HCT116 (cell line): ENCODE measurements at regions not wholly inside any gene's neighbourhood (a gene's known extent, or its start where the extent isn't known, plus 50 kb on each side); places are given as distances from the start of the nearest gene placed in this dataset.

Experiments used
- ATAC-seq: fragments of 200-7000 bp; cut with Tn5 transposase; 2 replicates; pipeline ENCODE4 v1.9.1; 2020; ENCODE audit warnings: mild to moderate bottlenecking, moderate library complexity
- BruUV-seq: library from RNA; stranded (reverse); fragments of 400-500 nt; replicated peaks from 2 replicates; lab custom pipeline; 2021; lab: Mats Ljungman, UMichigan
- CTCF ChIA-PET: fragments of 300-600 bp; sonication (Branson Sonifier 250); formaldehyde crosslinking; loops from one replicate; lab custom pipeline; 2021; ENCODE audit warnings: antibody characterized with exemption; lab: Charles Lee
- POLR2A ChIA-PET: fragments of 300-600, 350-600 bp; sonication (Branson Sonifier 250); formaldehyde crosslinking; loops from one replicate; lab custom pipeline; 2021; ENCODE audit warnings: antibody characterized with exemption; lab: Charles Lee
- RAD21 ChIA-PET, 2 experiments: fragments of 300-600 bp; sonication (Branson Sonifier 250); formaldehyde crosslinking; loops; one replicate each; lab custom pipeline; 2023; ENCODE audit warnings: low total read pairs in 2 of 2; ENCODE audit not compliant: uncharacterized antibody in 2 of 2, unreplicated experiment in 2 of 2, low non-redundant PET in 1 of 2; lab: Charles Lee
- DNase-seq: peaks from one replicate; pipeline ENCODE4 v3.0.0-alpha.2; 2010; ENCODE audit warnings: low read depth, low spot score
- H2AFZ ChIP-seq: fragments of 200-600 bp; shearing (Covaris generic), sonication (generic); 2 replicates; pipeline ENCODE4 v1.6.1; 2017; ENCODE audit warnings: low read depth, mixed run types, mixed read lengths, antibody characterized with exemption, low read length; ENCODE audit not compliant: poor library complexity, severe bottlenecking
- H3K27ac ChIP-seq: 2 replicates; pipeline ENCODE4 v1.5.1; 2012; ENCODE audit warnings: low read depth, low read length
- H3K27me3 ChIP-seq: fragments of 200-600 bp; sonication (generic); 2 replicates; pipeline ENCODE4 v1.6.1; 2016; ENCODE audit warnings: mixed run types, low read length, mixed read lengths; ENCODE audit not compliant: insufficient read depth
- H3K36me3 ChIP-seq, 2 experiments: fragments of 200-500 bp in 1 of 2; fragments of 200-600 bp in 1 of 2; sonication (Bioruptor generic) in 1 of 2; sonication (generic) in 1 of 2; 2 replicates each; pipeline versions ENCODE4 v1.5.1 to v1.6.1; 2014 to 2016; ENCODE audit warnings: low read length in 2 of 2, inconsistent platforms in 1 of 2, mixed read lengths in 1 of 2, mixed run types in 1 of 2; ENCODE audit not compliant: insufficient read depth in 2 of 2, control insufficient read depth in 1 of 2
- H3K4me1 ChIP-seq, 2 experiments: fragments of 200-600 bp in 1 of 2; sonication (generic) in 1 of 2; 2 replicates each; pipeline versions ENCODE4 v1.5.1 to v1.6.1; 2012 to 2017; ENCODE audit warnings: low read length in 2 of 2, inconsistent platforms in 1 of 2, mild to moderate bottlenecking in 1 of 2, mixed read lengths in 1 of 2, mixed run types in 1 of 2, moderate library complexity in 1 of 2; ENCODE audit not compliant: insufficient read depth in 2 of 2, control insufficient read depth in 1 of 2
- H3K4me2 ChIP-seq: fragments of 200-600 bp; sonication (generic); 2 replicates; pipeline ENCODE4 v1.6.1; 2017; ENCODE audit warnings: mixed run types, low read length, mixed read lengths
- H3K4me3 ChIP-seq, 2 experiments: fragments of 200-600 bp in 1 of 2; sonication (generic) in 1 of 2; replicated peaks in 1 of 2; 2 replicates each; pipeline ENCODE4 v1.5.1; 2011 to 2016; ENCODE audit warnings: low read length in 2 of 2, control low read depth in 1 of 2, low read depth in 1 of 2, mild to moderate bottlenecking in 1 of 2, mixed read lengths in 1 of 2, mixed run types in 1 of 2
- H3K79me2 ChIP-seq: fragments of 200-600 bp; sonication (generic); 2 replicates; pipeline ENCODE4 v1.6.1; 2017; ENCODE audit warnings: mild to moderate bottlenecking, mixed run types, low read length, moderate library complexity, mixed read lengths; ENCODE audit not compliant: insufficient read depth
- H3K9ac ChIP-seq: fragments of 200-600 bp; sonication (generic); 2 replicates; pipeline ENCODE4 v1.6.1; 2016; ENCODE audit warnings: low read length, mixed read lengths
- H3K9me2 ChIP-seq: fragments of 200-600 bp; sonication (generic), shearing (Covaris generic); 2 replicates; pipeline ENCODE4 v1.6.1; 2017; ENCODE audit warnings: mixed run types, mild to moderate bottlenecking, moderate library complexity; ENCODE audit not compliant: insufficient read depth
- H3K9me3 ChIP-seq, 2 experiments: fragments of 200-500 bp in 1 of 2; fragments of 200-600 bp in 1 of 2; sonication (Bioruptor generic) in 1 of 2; sonication (generic) in 1 of 2; 2 replicates each; pipeline ENCODE4 v1.6.1; 2014 to 2017; ENCODE audit warnings: low read length in 2 of 2, mixed read lengths in 2 of 2, inconsistent platforms in 1 of 2, low read depth in 1 of 2, mild to moderate bottlenecking in 1 of 2, mixed run types in 1 of 2, moderate library complexity in 1 of 2; ENCODE audit not compliant: control insufficient read depth in 1 of 2, insufficient read depth in 1 of 2
- H4K20me1 ChIP-seq: fragments of 200-600 bp; sonication (generic), shearing (Covaris generic); 2 replicates; pipeline ENCODE4 v1.6.1; 2017; ENCODE audit warnings: mixed run types, mild to moderate bottlenecking, moderate library complexity; ENCODE audit not compliant: insufficient read depth
- CBX3 ChIP-seq: IDR thresholded peaks from 2 replicates; pipeline ENCODE4 v1.6.1; 2012; ENCODE audit warnings: low read depth
- EGR1 ChIP-seq: IDR thresholded peaks from 2 replicates; pipeline ENCODE4 v1.6.1; 2012; ENCODE audit warnings: low read depth
- EZH2phosphoT487 ChIP-seq: fragments of 200-600 bp; IDR thresholded peaks from 2 replicates; pipeline ENCODE4 v1.6.1; 2018; ENCODE audit warnings: antibody characterized with exemption, borderline replicate concordance
- FOSL1 ChIP-seq: IDR thresholded peaks from 2 replicates; pipeline ENCODE4 v1.6.1; 2012; ENCODE audit warnings: low read depth
- JUND ChIP-seq: IDR thresholded peaks from 2 replicates; pipeline ENCODE4 v1.6.1; 2012
- POLR2A ChIP-seq: IDR thresholded peaks from 2 replicates; pipeline ENCODE4 v1.7.0; 2011; ENCODE audit warnings: borderline replicate concordance; ENCODE audit not compliant: insufficient read depth, insufficient read length; ENCODE audit errors: extremely low read depth
- POLR2AphosphoS5 ChIP-seq: IDR thresholded peaks from 2 replicates; pipeline ENCODE4 v1.6.1; 2011; ENCODE audit warnings: mild to moderate bottlenecking, low read depth, low read length, moderate library complexity
- SIN3A ChIP-seq: IDR thresholded peaks from 2 replicates; pipeline ENCODE4 v1.6.1; 2012; ENCODE audit warnings: low read depth
- SRF ChIP-seq: IDR thresholded peaks from 2 replicates; pipeline ENCODE4 v1.6.1; 2012; ENCODE audit warnings: low read depth
- TCF7L2 ChIP-seq: IDR thresholded peaks from 2 replicates; pipeline ENCODE4 v1.7.0; 2011; ENCODE audit warnings: borderline replicate concordance, inconsistent platforms; ENCODE audit not compliant: insufficient read depth, insufficient read length; ENCODE audit errors: extremely low read depth
- YY1 ChIP-seq: IDR thresholded peaks from 2 replicates; pipeline ENCODE4 v1.6.1; 2011; ENCODE audit warnings: low read length, low read depth, moderate library complexity, mild to moderate bottlenecking; ENCODE audit not compliant: insufficient replicate concordance; ENCODE audit errors: extremely low read depth
- ZFX ChIP-seq: fragments of 450-650 bp; IDR thresholded peaks from 2 replicates; pipeline ENCODE4 v1.6.1; 2017
- ZNF274 ChIP-seq: fragments of 200-500 bp; sonication (Bioruptor generic); IDR thresholded peaks from 2 replicates; pipeline ENCODE4 v1.6.1; 2014; ENCODE audit warnings: mild to moderate bottlenecking, low read depth, low read length, inconsistent platforms
- intact Hi-C: fragments of 100-400 bp; cut with micrococcal nuclease; formaldehyde crosslinking; loops from 2 replicates; pipeline ENCODE4 v1.10.0; 2022
- TF ChIP-seq, protein P1 (sequence below): IDR thresholded peaks from 2 replicates; pipeline ENCODE4 v1.6.1; 2011; ENCODE audit warnings: mild to moderate bottlenecking, low read length, moderate library complexity; ENCODE audit not compliant: insufficient replicate concordance; ENCODE audit errors: extremely low read depth

DNA sequence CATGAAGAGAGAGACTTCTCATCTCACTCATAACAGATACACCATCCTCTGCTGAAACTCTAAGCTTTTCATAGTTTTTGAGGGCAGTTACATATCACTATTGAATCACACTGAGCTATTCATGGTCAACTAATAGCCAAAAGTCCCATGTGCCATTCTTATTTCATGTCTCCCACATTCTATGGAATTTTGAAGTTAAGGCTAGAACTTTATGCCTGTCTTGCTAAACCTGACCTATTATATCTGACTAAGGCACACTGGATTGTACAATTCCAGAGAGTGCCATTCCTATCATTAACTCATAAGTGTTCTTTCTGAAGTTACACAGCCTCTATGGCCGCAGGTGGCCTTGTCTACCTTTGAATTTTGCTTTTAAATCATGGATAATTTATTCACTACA is 254.3 kb downstream of the PTPRC start (continued):
- TF ChIP-seq, protein P1, sequence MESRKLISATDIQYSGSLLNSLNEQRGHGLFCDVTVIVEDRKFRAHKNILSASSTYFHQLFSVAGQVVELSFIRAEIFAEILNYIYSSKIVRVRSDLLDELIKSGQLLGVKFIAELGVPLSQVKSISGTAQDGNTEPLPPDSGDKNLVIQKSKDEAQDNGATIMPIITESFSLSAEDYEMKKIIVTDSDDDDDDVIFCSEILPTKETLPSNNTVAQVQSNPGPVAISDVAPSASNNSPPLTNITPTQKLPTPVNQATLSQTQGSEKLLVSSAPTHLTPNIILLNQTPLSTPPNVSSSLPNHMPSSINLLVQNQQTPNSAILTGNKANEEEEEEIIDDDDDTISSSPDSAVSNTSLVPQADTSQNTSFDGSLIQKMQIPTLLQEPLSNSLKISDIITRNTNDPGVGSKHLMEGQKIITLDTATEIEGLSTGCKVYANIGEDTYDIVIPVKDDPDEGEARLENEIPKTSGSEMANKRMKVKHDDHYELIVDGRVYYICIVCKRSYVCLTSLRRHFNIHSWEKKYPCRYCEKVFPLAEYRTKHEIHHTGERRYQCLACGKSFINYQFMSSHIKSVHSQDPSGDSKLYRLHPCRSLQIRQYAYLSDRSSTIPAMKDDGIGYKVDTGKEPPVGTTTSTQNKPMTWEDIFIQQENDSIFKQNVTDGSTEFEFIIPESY: no peak
- no peak for TF ChIP-seq FOSL1

DNA sequence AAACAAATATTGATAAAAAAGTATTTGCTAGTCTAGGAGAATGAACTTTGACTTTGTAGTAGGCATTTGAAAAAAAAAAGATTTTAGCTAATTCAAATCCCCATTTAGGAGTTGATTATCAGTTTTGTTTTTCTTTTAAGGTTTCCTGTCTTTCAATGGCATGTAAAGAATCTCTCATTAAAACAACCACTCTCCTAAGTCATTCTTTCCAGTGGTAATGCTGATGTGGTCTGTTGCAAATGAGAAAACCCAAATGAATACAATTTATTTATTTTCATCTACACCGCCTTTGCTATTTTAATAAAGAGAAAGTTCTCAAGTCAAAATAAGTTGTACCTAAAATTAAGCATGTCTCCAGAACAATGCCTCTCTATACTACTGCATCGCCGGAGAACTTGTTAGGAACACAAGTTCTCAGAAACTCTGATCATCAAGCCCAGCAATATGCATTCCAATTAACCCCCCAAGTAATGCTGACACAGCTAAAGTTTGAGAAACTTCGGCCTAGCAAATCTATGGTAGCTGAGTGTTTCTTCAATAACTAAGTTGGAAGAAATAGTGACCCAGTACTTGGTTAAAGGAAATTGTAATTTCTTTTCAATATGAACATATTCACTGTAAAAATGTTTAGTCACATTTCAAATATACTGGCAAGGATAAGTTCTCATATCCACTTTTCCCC is 255.1 kb downstream of the PTPRC start:
- POLR2A ChIA-PET: no interaction called here
- no peaks in the 10 kb centered on the region for H3K27me3 ChIP-seq
- no TSS peak for BruUV-seq
- no peak overlapping the region for H3K27ac ChIP-seq
- no peaks in the 10 kb centered on the region for H3K9me3 ChIP-seq
- H4K20me1 ChIP-seq: no peaks in the 10 kb centered on the region
- CTCF ChIA-PET: no interaction called here
- no peak overlapping the region for H3K4me2 ChIP-seq
- H3K9ac ChIP-seq: no peak overlapping the region
- no peak for ATAC-seq
- H3K79me2 ChIP-seq: no peaks in the 10 kb centered on the region
- H3K4me1 ChIP-seq: no peaks in the 10 kb centered on the region
- no peaks in the 10 kb centered on the region; the same call in 1 of the 2 replicates for H3K9me2 ChIP-seq
- TF ChIP-seq POLR2AphosphoS5 (no peak), CBX3 (no peak), TCF7L2 (no peak), EGR1 (no peak), EZH2phosphoT487 (no peak), ZNF274 (no peak), JUND (no peak), SRF (no peak), POLR2A (no peak), SIN3A (no peak), ZFX (no peak), FOSL1 (no peak), YY1 (no peak)
- TF ChIP-seq, protein P1: no peak
- TF ChIP-seq, all 23 proteins: peak for 0
- intact Hi-C loops: no loop called here
- DNase-seq: no peak
- Histone ChIP-seq H2AFZ (no peak overlapping the region), H3K4me3 (no peak overlapping the region), H3K36me3 (no peaks in the 10 kb centered on the region)
- RAD21 ChIA-PET: no interaction called here
